Testis (tissue), 2 donors: ENCODE measurements at regions not wholly inside any gene's neighbourhood (a gene's known extent, or its start where the extent isn't known, plus 50 kb on each side); places are given as distances from the start of the nearest gene placed in this dataset.
"Not testable (repeated sequence)": the region's sequence is repeated elsewhere in the genome, so short reads cannot be mapped to it uniquely, and the experiment has no call there.

Source experiments
- DNase-seq: peaks from one replicate; pipeline ENCODE4 v3.0.0-alpha.2; 2019
- H3K27ac ChIP-seq, 2 donors: fragments of 200-600 bp; sonication (generic); one replicate each; pipeline ENCODE4 v1.5.1; 2019
- H3K27me3 ChIP-seq: fragments of 200-600 bp; sonication (generic); one replicate; pipeline ENCODE4 v1.5.1; 2019
- H3K36me3 ChIP-seq: fragments of 200-600 bp; sonication (generic); one replicate; pipeline ENCODE4 v1.5.1; 2017; ENCODE audit warnings: low read depth; ENCODE audit errors: missing control alignments
- H3K4me1 ChIP-seq: fragments of 200-600 bp; sonication (generic); one replicate; pipeline ENCODE4 v1.5.1; 2019
- H3K4me3 ChIP-seq, 2 donors: fragments of 200-600 bp; sonication (generic); one replicate each; pipeline ENCODE4 v1.5.1; 2017 to 2019
- H3K9me3 ChIP-seq: fragments of 200-600 bp; sonication (generic); one replicate; pipeline ENCODE4 v1.5.1; 2017
- CTCF ChIP-seq, 3 experiments: fragments of 450-650 bp in 2 of 3; fragments of 200-600 bp in 1 of 3; sonication (generic) in 1 of 3; IDR thresholded peaks; one replicate each; pipeline ENCODE4 v1.5.1; 2016 to 2019; ENCODE audit warnings: antibody characterized with exemption in 3 of 3, mild to moderate bottlenecking in 2 of 3, moderate library complexity in 1 of 3
- POLR2A ChIP-seq: fragments of 450-650 bp; IDR thresholded peaks from one replicate; pipeline ENCODE4 v1.6.1; 2017; ENCODE audit warnings: antibody characterized with exemption, mild to moderate bottlenecking, moderate library complexity
- WGBS, 2 donors: methylation state at CpG; one replicate each; pipeline ENCODE4 v1.1.5; 2018; 5-methylcytosine and 5-hydroxymethylcytosine counted together
- intact Hi-C: fragments of 100-400 bp; cut with DNase I; formaldehyde crosslinking; loops from one replicate; pipeline ENCODE4 v1.15.1; 2023; ENCODE audit warnings: low total_unique reads

DNA sequence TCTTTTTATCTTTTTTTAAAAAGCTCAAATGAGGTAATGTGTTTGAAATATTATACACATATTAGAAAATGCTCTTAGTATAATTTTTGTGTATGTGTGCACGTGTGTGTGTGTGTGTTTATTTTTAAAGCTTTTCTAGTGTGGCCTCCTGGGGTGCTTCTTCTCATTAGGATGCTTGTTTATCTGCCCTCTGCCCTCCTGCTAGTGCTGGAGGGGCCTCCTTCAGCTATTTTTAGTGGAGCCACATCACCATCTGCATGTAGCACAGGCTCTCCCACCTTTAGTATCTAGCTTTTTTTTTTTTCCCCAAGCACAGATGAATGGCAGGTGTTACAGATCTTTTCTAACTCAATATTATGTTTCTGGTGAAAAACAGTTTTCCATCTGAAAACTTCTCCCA, 155.7 kb upstream of the TMEM229A start:
- H3K27me3 ChIP-seq: no peaks in the 10 kb centered on the region
- WGBS, 2 donors: 41% methylated on average over 1 of the region's 1 CpG
- DNase-seq: no peak
- H3K27ac ChIP-seq: no peak overlapping the region
- H3K9me3 ChIP-seq: no peaks in the 10 kb centered on the region
- no peaks in the 10 kb centered on the region for H3K4me1 ChIP-seq
- H3K36me3 ChIP-seq: no peaks in the 10 kb centered on the region
- no peak overlapping the region for H3K4me3 ChIP-seq
- no peak for TF ChIP-seq CTCF (IDR thresholded peaks at IDR 0.05)
- no peak for TF ChIP-seq POLR2A
- intact Hi-C loops: no loop called here

GRCh38 chr7:124187962-124188361, 155.1 kb upstream of the TMEM229A start:
- WGBS, 2 donors: 73 to 74% methylated on average over 4 of the region's 4 CpGs
- no peak for DNase-seq

GRCh38 chr7:124183649-124184048, 150.8 kb upstream of the TMEM229A start:
- DNase-seq: no peak
- H3K9me3 ChIP-seq: no peaks in the 10 kb centered on the region

More at GRCh38 chr7:124187962-124188361, 155.1 kb upstream of the TMEM229A start:
- no peaks in the 10 kb centered on the region for H3K9me3 ChIP-seq
- no peaks in the 10 kb centered on the region for H3K27me3 ChIP-seq
- intact Hi-C loops: no loop called here
- no peaks in the 10 kb centered on the region for H3K4me1 ChIP-seq
- no peak for TF ChIP-seq CTCF (IDR thresholded peaks at IDR 0.05)
- TF ChIP-seq POLR2A: no peak
- no peak overlapping the region for H3K27ac ChIP-seq
- no peak overlapping the region for H3K4me3 ChIP-seq
- H3K36me3 ChIP-seq: no peaks in the 10 kb centered on the region

DNA sequence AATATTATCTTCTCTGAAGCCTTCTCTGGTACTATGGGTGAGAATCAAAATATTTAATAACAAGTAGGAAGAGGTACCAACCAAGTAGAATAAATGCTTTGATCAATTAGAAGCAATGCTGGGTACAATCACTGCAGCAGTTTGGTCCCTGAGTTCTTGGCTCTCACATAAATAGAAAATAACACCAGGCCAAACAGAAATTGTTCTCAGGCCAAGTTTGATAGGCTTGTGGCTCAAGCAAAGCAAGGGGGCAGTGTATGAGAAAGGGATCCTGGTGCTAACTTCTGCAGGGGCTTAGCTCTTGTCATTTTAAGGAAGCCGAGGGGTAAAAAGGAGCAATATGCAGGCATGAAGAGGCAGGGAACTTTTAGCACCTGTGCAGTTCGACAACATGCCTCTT, 146.8 kb upstream of the TMEM229A start:
- H3K4me3 ChIP-seq: no peak overlapping the region
- 74 to 91% methylated on average over 2 of the region's 2 CpGs for WGBS, 2 donors
- H3K4me1 ChIP-seq: no peaks in the 10 kb centered on the region
- no peak for DNase-seq
- H3K27ac ChIP-seq: no peak overlapping the region
- TF ChIP-seq POLR2A (no peak), CTCF (IDR thresholded peaks at IDR 0.05) (no peak)
- no peaks in the 10 kb centered on the region for H3K36me3 ChIP-seq
- intact Hi-C loops: no loop called here
- H3K9me3 ChIP-seq: no peaks in the 10 kb centered on the region
- H3K27me3 ChIP-seq: no peaks in the 10 kb centered on the region

More at GRCh38 chr7:124183649-124184048, 150.8 kb upstream of the TMEM229A start:
- intact Hi-C loops: no loop called here
- TF ChIP-seq POLR2A: no peak
- TF ChIP-seq CTCF (IDR thresholded peaks at IDR 0.05): no peak
- no peaks in the 10 kb centered on the region for H3K4me1 ChIP-seq
- H3K27me3 ChIP-seq: no peaks in the 10 kb centered on the region
- H3K4me3 ChIP-seq: no peak overlapping the region
- no peak overlapping the region for H3K27ac ChIP-seq
- H3K36me3 ChIP-seq: no peaks in the 10 kb centered on the region

DNA sequence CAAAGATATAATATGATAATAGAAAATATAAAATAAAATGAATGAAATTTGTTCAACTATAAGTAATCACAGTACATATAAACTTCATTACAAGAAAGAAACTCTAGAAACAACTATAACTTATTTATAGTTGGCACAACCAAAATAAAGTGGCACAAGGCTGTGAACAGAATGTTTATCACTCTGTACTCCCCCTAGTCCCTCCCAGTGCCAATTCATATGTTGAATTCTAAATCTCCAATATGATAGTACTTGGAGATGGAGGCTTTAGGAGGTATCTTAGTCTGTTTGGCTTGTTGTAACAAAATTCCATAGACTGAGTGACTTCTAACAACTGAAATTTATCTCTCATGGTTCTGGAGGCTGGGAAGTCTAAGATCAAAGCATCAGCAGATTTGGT, 145.0 kb upstream of the TMEM229A start:
- no peaks in the 10 kb centered on the region for H3K27me3 ChIP-seq
- intact Hi-C loops: no loop called here
- TF ChIP-seq CTCF (IDR thresholded peaks at IDR 0.05) (no peak), POLR2A (no peak)
- no peak overlapping the region for H3K27ac ChIP-seq
- no peaks in the 10 kb centered on the region for H3K4me1 ChIP-seq
- H3K36me3 ChIP-seq: no peaks in the 10 kb centered on the region
- H3K4me3 ChIP-seq: no peak overlapping the region
- DNase-seq: no peak
- H3K9me3 ChIP-seq: no peaks in the 10 kb centered on the region

DNA sequence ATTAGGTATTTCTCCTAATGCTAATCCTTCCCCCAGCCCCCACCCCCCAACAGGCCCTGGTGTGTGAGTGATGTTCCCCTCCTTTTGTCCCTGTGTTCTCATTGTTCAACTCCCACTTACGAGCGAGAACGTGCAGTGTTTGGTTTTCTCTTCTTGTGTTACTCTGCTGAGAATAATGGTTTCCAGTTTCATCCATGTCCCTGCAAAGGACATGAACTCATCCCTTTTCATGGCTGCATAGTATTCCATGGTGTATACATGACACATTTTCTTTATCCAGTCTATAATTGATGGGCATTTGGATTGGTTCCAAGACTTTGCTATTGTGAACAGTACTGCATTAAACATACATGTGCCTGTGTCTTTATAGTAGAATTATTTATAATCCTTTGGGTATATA, 138.9 kb upstream of the TMEM229A start:
- H3K4me1 ChIP-seq, H3K27me3 ChIP-seq, DNase-seq, H3K4me3 ChIP-seq, intact Hi-C loops, H3K9me3 ChIP-seq, H3K27ac ChIP-seq, H3K36me3 ChIP-seq: not testable (repeated sequence)
- 80 to 89% methylated on average over 3 of the region's 3 CpGs for WGBS, 2 donors
